ENCODE measurements at regions not wholly inside any gene's neighbourhood (a gene's known extent, or its start where the extent isn't known, plus 50 kb on each side); places are given as distances from the start of the nearest gene placed in this dataset.

GRCh38 chrX:148417934-148418333 lies 82.5 kb upstream of the AFF2 start:
- TF ChIP-seq, protein P1, sequence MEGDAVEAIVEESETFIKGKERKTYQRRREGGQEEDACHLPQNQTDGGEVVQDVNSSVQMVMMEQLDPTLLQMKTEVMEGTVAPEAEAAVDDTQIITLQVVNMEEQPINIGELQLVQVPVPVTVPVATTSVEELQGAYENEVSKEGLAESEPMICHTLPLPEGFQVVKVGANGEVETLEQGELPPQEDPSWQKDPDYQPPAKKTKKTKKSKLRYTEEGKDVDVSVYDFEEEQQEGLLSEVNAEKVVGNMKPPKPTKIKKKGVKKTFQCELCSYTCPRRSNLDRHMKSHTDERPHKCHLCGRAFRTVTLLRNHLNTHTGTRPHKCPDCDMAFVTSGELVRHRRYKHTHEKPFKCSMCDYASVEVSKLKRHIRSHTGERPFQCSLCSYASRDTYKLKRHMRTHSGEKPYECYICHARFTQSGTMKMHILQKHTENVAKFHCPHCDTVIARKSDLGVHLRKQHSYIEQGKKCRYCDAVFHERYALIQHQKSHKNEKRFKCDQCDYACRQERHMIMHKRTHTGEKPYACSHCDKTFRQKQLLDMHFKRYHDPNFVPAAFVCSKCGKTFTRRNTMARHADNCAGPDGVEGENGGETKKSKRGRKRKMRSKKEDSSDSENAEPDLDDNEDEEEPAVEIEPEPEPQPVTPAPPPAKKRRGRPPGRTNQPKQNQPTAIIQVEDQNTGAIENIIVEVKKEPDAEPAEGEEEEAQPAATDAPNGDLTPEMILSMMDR (IDR thresholded peaks at IDR 0.05; ENCODE audit: low read length), result no peak
- no peak for TF ChIP-seq EZH2 (IDR thresholded peaks at IDR 0.05; ENCODE audit: borderline replicate concordance, low read length)

Data from OCI-LY1 (cell line).